ENCODE measurements at regions not wholly inside any gene's neighbourhood (a gene's known extent, or its start where the extent isn't known, plus 50 kb on each side); places are given as distances from the start of the nearest gene placed in this dataset.
A peak's percentile ranks its signal among the peaks of the same experiment; 100 is the strongest.

- TF ChIP-seq POLR2A (IDR thresholded peaks at IDR 0.05; ENCODE audit: extremely low read depth, insufficient read length) = no peak
- no peak for TF ChIP-seq MYC (IDR thresholded peaks at IDR 0.05; ENCODE audit: low read depth, low read length)
- no peak for TF ChIP-seq MAX (IDR thresholded peaks at IDR 0.05; ENCODE audit: low read depth, low read length)
- no peak for TF ChIP-seq CTCF (IDR thresholded peaks at IDR 0.05; ENCODE audit: low read depth, low read length)
Measured at GRCh38 chr12:14313379-14314138, 51.9 kb upstream of the ATF7IP start.

GRCh38 chr12:14314801-14315200 lies 50.7 kb upstream of the ATF7IP start:
- TF ChIP-seq POLR2A (IDR thresholded peaks at IDR 0.05; ENCODE audit: extremely low read depth, insufficient read length) (no peak), MAX (IDR thresholded peaks at IDR 0.05; ENCODE audit: low read depth, low read length) (peak; percentile 51; the same call in 1 of the 2 replicates)
- peak; percentile 74 for DNase-seq (ENCODE audit: low read depth)

More at GRCh38 chr12:14313379-14314138, 51.9 kb upstream of the ATF7IP start:
- no peak for DNase-seq (ENCODE audit: low read depth)
- H3K4me3 ChIP-seq (ENCODE audit: low read depth, low read length) = no peak overlapping the region

GRCh38 chr12:14315501-14315900 lies 50.0 kb upstream of the ATF7IP start:
- no peak overlapping the region for H3K4me3 ChIP-seq (ENCODE audit: low read depth, low read length)
- no peak for DNase-seq (ENCODE audit: low read depth)
- TF ChIP-seq POLR2A (IDR thresholded peaks at IDR 0.05; ENCODE audit: extremely low read depth, insufficient read length) (no peak), MAX (IDR thresholded peaks at IDR 0.05; ENCODE audit: low read depth, low read length) (no peak), MYC (IDR thresholded peaks at IDR 0.05; ENCODE audit: low read depth, low read length) (no peak), CTCF (IDR thresholded peaks at IDR 0.05; ENCODE audit: low read depth, low read length) (no peak)

More at GRCh38 chr12:14314801-14315200, 50.7 kb upstream of the ATF7IP start:
- H3K4me3 ChIP-seq (ENCODE audit: low read depth, low read length) = no peak overlapping the region
